Amygdala (tissue), 56 donors: ENCODE measurements at regions not wholly inside any gene's neighbourhood (a gene's known extent, or its start where the extent isn't known, plus 50 kb on each side); places are given as distances from the start of the nearest gene placed in this dataset.
"Not testable (repeated sequence)": the region's sequence is repeated elsewhere in the genome, so short reads cannot be mapped to it uniquely, and the experiment has no call there.

ENCODE experiments used
- DNase-seq, 56 donors: peaks; one replicate each; lab custom pipeline; 2025; lab: John Stamatoyannopoulos, UW

- no peak for DNase-seq
Measured at GRCh38 chr18:59802031-59802430, 97.8 kb upstream of the PMAIP1 start.

- no peak for DNase-seq
Measured at GRCh38 chr18:59801576-59801975, 98.2 kb upstream of the PMAIP1 start.

GRCh38 chr18:59800897-59801296 lies 98.9 kb upstream of the PMAIP1 start:
- no peak for DNase-seq

- DNase-seq: no peak
Measured at GRCh38 chr18:59799383-59800015, 100.3 kb upstream of the PMAIP1 start.

GRCh38 chr18:59795882-59796281 lies 98.7 kb upstream of the CCBE1 start:
- no peak for DNase-seq

GRCh38 chr18:59792353-59792752 lies 95.1 kb upstream of the CCBE1 start:
- no peak for DNase-seq

GRCh38 chr18:59790346-59790936 lies 93.2 kb upstream of the CCBE1 start:
- not testable (repeated sequence) for DNase-seq

GRCh38 chr18:59788791-59789106 lies 91.5 kb upstream of the CCBE1 start:
- DNase-seq: no peak

- DNase-seq: no peak
Measured at GRCh38 chr18:59787998-59788790, 91.0 kb upstream of the CCBE1 start.

- no peak for DNase-seq
Measured at GRCh38 chr18:59784694-59785093, 87.5 kb upstream of the CCBE1 start.

GRCh38 chr18:59783138-59783537 lies 85.9 kb upstream of the CCBE1 start:
- DNase-seq: peak in 2 of 56 donors; percentile 1 to 11

- DNase-seq: no peak
Measured at GRCh38 chr18:59779979-59780378, 82.8 kb upstream of the CCBE1 start.

GRCh38 chr18:59778434-59778833 lies 81.2 kb upstream of the CCBE1 start:
- DNase-seq: no peak

- no peak for DNase-seq
Measured at GRCh38 chr18:59777636-59778035, 80.4 kb upstream of the CCBE1 start.

- no peak for DNase-seq
Measured at GRCh38 chr18:59769129-59769865, 72.1 kb upstream of the CCBE1 start.

- DNase-seq: no peak
Measured at GRCh38 chr18:59768409-59768808, 71.2 kb upstream of the CCBE1 start.

GRCh38 chr18:59767732-59768131 lies 70.5 kb upstream of the CCBE1 start:
- no peak for DNase-seq

GRCh38 chr18:59765343-59765742 lies 68.1 kb upstream of the CCBE1 start:
- DNase-seq: no peak

- no peak for DNase-seq
Measured at GRCh38 chr18:59764281-59764680, 67.1 kb upstream of the CCBE1 start.

GRCh38 chr18:59763541-59764136 lies 66.4 kb upstream of the CCBE1 start:
- no peak for DNase-seq
